SU-DHL-6 (cell line): ENCODE measurements at regions not wholly inside any gene's neighbourhood (a gene's known extent, or its start where the extent isn't known, plus 50 kb on each side); places are given as distances from the start of the nearest gene placed in this dataset.

Source experiments
- H2AFZ ChIP-seq: fragments of 200-600 bp; sonication (generic); 2 replicates; pipeline ENCODE4 v1.6.1; 2014; ENCODE audit warnings: low read depth, mild to moderate bottlenecking, moderate library complexity, mixed read lengths, antibody characterized with exemption, low read length; ENCODE audit not compliant: severe bottlenecking
- H3F3A ChIP-seq: fragments of 200-600 bp; shearing (Covaris generic); 2 replicates; pipeline ENCODE4 v1.6.0; 2016; ENCODE audit warnings: antibody characterized with exemption, mild to moderate bottlenecking; ENCODE audit not compliant: insufficient read depth
- H3K27ac ChIP-seq: fragments of 200-600 bp; sonication (generic); 2 replicates; pipeline ENCODE4 v1.5.1; 2016; ENCODE audit warnings: low read depth, mild to moderate bottlenecking, low read length, moderate library complexity, mixed read lengths
- H3K27me3 ChIP-seq: fragments of 200-600 bp; sonication (generic), shearing (Covaris generic); 2 replicates; pipeline ENCODE4 v1.6.0; 2014; ENCODE audit warnings: mild to moderate bottlenecking, low read length
- H3K36me3 ChIP-seq: fragments of 200-600 bp; sonication (generic); 2 replicates; pipeline ENCODE4 v1.6.1; 2014; ENCODE audit warnings: mild to moderate bottlenecking, low read length, mixed read lengths
- H3K4me2 ChIP-seq: fragments of 300-600, 200-600 bp; shearing (Covaris generic), sonication (generic); 2 replicates; pipeline ENCODE4 v1.6.0; 2014; ENCODE audit warnings: low read length, low read depth, mild to moderate bottlenecking; ENCODE audit not compliant: poor library complexity, severe bottlenecking
- H3K4me3 ChIP-seq: fragments of 200-600 bp; sonication (generic); 2 replicates; pipeline ENCODE4 v1.5.1; 2014; ENCODE audit warnings: antibody characterized with exemption, low read length, mild to moderate bottlenecking, mixed read lengths; ENCODE audit not compliant: insufficient read depth, poor library complexity, severe bottlenecking
- H3K79me2 ChIP-seq: fragments of 200-600 bp; sonication (generic); 2 replicates; pipeline ENCODE4 v1.6.1; 2014; ENCODE audit warnings: mild to moderate bottlenecking, low read length, moderate library complexity; ENCODE audit not compliant: insufficient read depth
- H3K9ac ChIP-seq: fragments of 200-600 bp; sonication (generic); 2 replicates; pipeline ENCODE4 v1.7.0; 2014; ENCODE audit warnings: mild to moderate bottlenecking, low read length
- H3K9me2 ChIP-seq: fragments of 200-600 bp; sonication (generic); replicated peaks from 2 replicates; pipeline ENCODE4 v1.6.1; 2014; ENCODE audit warnings: low read length; ENCODE audit not compliant: insufficient read depth
- H3K9me3 ChIP-seq: fragments of 200-600 bp; sonication (generic); 2 replicates; pipeline ENCODE4 v1.6.1; 2014; ENCODE audit warnings: low read length, mixed read lengths; ENCODE audit not compliant: insufficient read depth
- H4K20me1 ChIP-seq: fragments of 200-600 bp; sonication (generic); 2 replicates; pipeline ENCODE4 v1.6.1; 2014; ENCODE audit warnings: low read depth, mild to moderate bottlenecking, antibody characterized with exemption, low read length, moderate library complexity, mixed read lengths
- CTCF ChIP-seq: fragments of 200-600 bp; sonication (generic); IDR thresholded peaks from one replicate; pipeline ENCODE4 v1.5.1; 2017; ENCODE audit warnings: antibody characterized with exemption, mild to moderate bottlenecking, low read length, moderate library complexity; ENCODE audit not compliant: insufficient read depth, poor library complexity, severe bottlenecking
- EZH2phosphoT487 ChIP-seq: fragments of 200-600 bp; sonication (generic), shearing (Covaris generic); conservative IDR thresholded peaks from 2 replicates; pipeline ENCODE4 v1.6.1; 2018; ENCODE audit warnings: mild to moderate bottlenecking, antibody characterized with exemption, low read length, moderate library complexity, mixed read lengths

GRCh38 chr14:58904776-58905175, 267.0 kb downstream of the DACT1 start:
- TF ChIP-seq CTCF (no peak), EZH2phosphoT487 (no peak)
- Histone ChIP-seq H3K27me3 (no peaks in the 10 kb centered on the region), H3K27ac (no peak overlapping the region), H2AFZ (no peak overlapping the region), H3K9ac (no peak overlapping the region), H3K79me2 (no peaks in the 10 kb centered on the region), H3K4me2 (no peak overlapping the region), H3K9me2 (no peaks in the 10 kb centered on the region), H3K4me3 (no peak overlapping the region), H3K9me3 (no peaks in the 10 kb centered on the region), H3F3A (no peaks in the 10 kb centered on the region), H4K20me1 (no peaks in the 10 kb centered on the region), H3K36me3 (no peaks in the 10 kb centered on the region)

GRCh38 chr14:58907803-58908202, 270.0 kb downstream of the DACT1 start:
- TF ChIP-seq CTCF (no peak), EZH2phosphoT487 (no peak)
- Histone ChIP-seq H3K79me2 (no peaks in the 10 kb centered on the region), H3K9ac (no peak overlapping the region), H3K4me2 (no peak overlapping the region), H4K20me1 (no peaks in the 10 kb centered on the region), H2AFZ (no peak overlapping the region), H3K36me3 (no peaks in the 10 kb centered on the region), H3K27me3 (no peaks in the 10 kb centered on the region), H3K9me2 (no peaks in the 10 kb centered on the region), H3K9me3 (no peaks in the 10 kb centered on the region), H3K4me3 (no peak overlapping the region), H3K27ac (no peak overlapping the region), H3F3A (no peaks in the 10 kb centered on the region)

GRCh38 chr14:58912287-58912686, 274.5 kb downstream of the DACT1 start:
- Histone ChIP-seq H4K20me1 (no peaks in the 10 kb centered on the region), H3K27ac (no peak overlapping the region), H3K27me3 (no peaks in the 10 kb centered on the region), H3K9ac (no peak overlapping the region), H2AFZ (no peak overlapping the region), H3F3A (no peaks in the 10 kb centered on the region), H3K9me2 (no peaks in the 10 kb centered on the region), H3K79me2 (no peaks in the 10 kb centered on the region), H3K36me3 (no peaks in the 10 kb centered on the region), H3K9me3 (no peaks in the 10 kb centered on the region), H3K4me2 (no peak overlapping the region), H3K4me3 (no peak overlapping the region)
- no peak for TF ChIP-seq CTCF
- no peak for TF ChIP-seq EZH2phosphoT487
